HEK293 (cell line): ENCODE measurements at regions not wholly inside any gene's neighbourhood (a gene's known extent, or its start where the extent isn't known, plus 50 kb on each side); places are given as distances from the start of the nearest gene placed in this dataset.

ENCODE experiments used
- CTCF ChIA-PET: fragments of 350-600 bp; formaldehyde crosslinking; extraction: SDS; loops from one replicate; lab custom pipeline; 2021; ENCODE audit warnings: antibody characterized with exemption; lab: Yijun Ruan, JAX
- POLR2A ChIA-PET: fragments of 300-600 bp; formaldehyde crosslinking; extraction: SDS; loops from one replicate; lab custom pipeline; 2020; ENCODE audit warnings: antibody characterized with exemption, inconsistent platforms; lab: Yijun Ruan, JAX
- H3K27ac ChIP-seq: fragments of 200-500 bp; sonication (Bioruptor generic); 2 replicates; pipeline ENCODE4 v1.5.1; 2014; ENCODE audit warnings: low read depth, low read length, control low read depth, inconsistent platforms; ENCODE audit errors: extremely low read depth
- H3K36me3 ChIP-seq, 2 experiments: fragments of 200-500 bp in 1 of 2; sonication (Bioruptor generic) in 1 of 2; 1 replicate in 1 of 2; 2 replicates in 1 of 2; pipeline ENCODE4 v1.5.1; 2014 to 2017; ENCODE audit warnings: inconsistent platforms in 2 of 2, low read length in 2 of 2; ENCODE audit not compliant: control insufficient read depth in 2 of 2, insufficient read depth in 1 of 2
- H3K4me1 ChIP-seq: fragments of 200-500 bp; sonication (Bioruptor generic); 2 replicates; pipeline ENCODE4 v1.5.1; 2014; ENCODE audit warnings: mild to moderate bottlenecking, low read length, inconsistent platforms; ENCODE audit not compliant: control insufficient read depth, insufficient read depth
- H3K4me3 ChIP-seq: 2 replicates; pipeline ENCODE4 v1.5.1; 2011; ENCODE audit warnings: low read depth, mild to moderate bottlenecking, control low read depth, low read length, moderate library complexity
- H3K9me3 ChIP-seq: fragments of 200-500 bp; sonication (Bioruptor generic); 2 replicates; pipeline ENCODE4 v1.5.1; 2014; ENCODE audit warnings: low read depth, low read length, inconsistent platforms; ENCODE audit not compliant: control insufficient read depth, insufficient read depth
- MEIS1 ChIP-seq: sonication (generic); formaldehyde crosslinking; IDR thresholded peaks from 2 replicates; pipeline ENCODE4 v1.8.1; 2022; ENCODE audit warnings: missing genetic modification reagents, mild to moderate bottlenecking, borderline replicate concordance
- PRDM10 ChIP-seq: fragments of 450-650 bp; formaldehyde crosslinking; IDR thresholded peaks from 2 replicates; pipeline ENCODE4 v1.5.1; 2016; ENCODE audit warnings: missing biosample characterization, missing genetic modification characterization
- PRDM6 ChIP-seq: fragments of 450-650 bp; formaldehyde crosslinking; IDR thresholded peaks from 2 replicates; pipeline ENCODE4 v1.5.1; 2017; ENCODE audit warnings: missing biosample characterization, missing genetic modification characterization
- SCRT1 ChIP-seq: fragments of 450-650 bp; formaldehyde crosslinking; IDR thresholded peaks from 2 replicates; pipeline ENCODE4 v1.5.1; 2016; ENCODE audit warnings: missing biosample characterization, missing genetic modification characterization, borderline replicate concordance
- SP7 ChIP-seq: fragments of 450-650 bp; formaldehyde crosslinking; IDR thresholded peaks from 2 replicates; pipeline ENCODE4 v1.5.1; 2016; ENCODE audit warnings: missing biosample characterization, missing genetic modification characterization
- ZBTB11 ChIP-seq: fragments of 450-650 bp; formaldehyde crosslinking; conservative IDR thresholded peaks from 2 replicates; pipeline ENCODE4 v1.5.1; 2016; ENCODE audit warnings: low read depth, missing biosample characterization, missing genetic modification characterization
- ZBTB48 ChIP-seq: fragments of 450-650 bp; formaldehyde crosslinking; IDR thresholded peaks from 2 replicates; pipeline ENCODE4 v1.5.1; 2016; ENCODE audit warnings: missing biosample characterization, missing genetic modification characterization
- ZFP69B ChIP-seq: fragments of 450-650 bp; formaldehyde crosslinking; IDR thresholded peaks from 2 replicates; pipeline ENCODE4 v1.5.1; 2016; ENCODE audit warnings: missing biosample characterization, missing genetic modification characterization
- ZNF140 ChIP-seq: fragments of 450-650 bp; formaldehyde crosslinking; IDR thresholded peaks from 2 replicates; pipeline ENCODE4 v1.5.1; 2016; ENCODE audit warnings: missing biosample characterization, missing genetic modification characterization
- ZNF23 ChIP-seq: fragments of 450-650 bp; formaldehyde crosslinking; IDR thresholded peaks from 2 replicates; pipeline ENCODE4 v1.5.1; 2016; ENCODE audit warnings: missing biosample characterization, missing genetic modification characterization, borderline replicate concordance
- ZNF274 ChIP-seq, 2 experiments: fragments of 200-500 bp in 1 of 2; fragments of 450-650 bp in 1 of 2; sonication (Bioruptor generic) in 1 of 2; formaldehyde crosslinking in 1 of 2; IDR thresholded peaks; 2 replicates each; pipeline versions ENCODE4 v1.5.1 to v1.6.1; 2014 to 2016; ENCODE audit warnings: borderline replicate concordance in 1 of 2, inconsistent platforms in 1 of 2, low read length in 1 of 2, missing biosample characterization in 1 of 2, missing genetic modification characterization in 1 of 2
- ZNF404 ChIP-seq: fragments of 450-650 bp; formaldehyde crosslinking; IDR thresholded peaks from 2 replicates; pipeline ENCODE4 v1.5.1; 2017; ENCODE audit warnings: missing biosample characterization, missing genetic modification characterization
- ZNF521 ChIP-seq: fragments of 450-650 bp; formaldehyde crosslinking; IDR thresholded peaks from 2 replicates; pipeline ENCODE4 v1.5.1; 2017; ENCODE audit warnings: missing biosample characterization, mild to moderate bottlenecking, missing genetic modification characterization
- ZNF529 ChIP-seq: fragments of 450-650 bp; formaldehyde crosslinking; IDR thresholded peaks from 2 replicates; pipeline ENCODE4 v1.5.1; 2017; ENCODE audit warnings: missing genetic modification characterization, missing biosample characterization; ENCODE audit not compliant: insufficient replicate concordance
- ZNF555 ChIP-seq: fragments of 450-650 bp; formaldehyde crosslinking; conservative IDR thresholded peaks from 2 replicates; pipeline ENCODE4 v1.5.1; 2017; ENCODE audit warnings: missing biosample characterization, mild to moderate bottlenecking, missing genetic modification characterization, inconsistent platforms
- ZNF600 ChIP-seq: fragments of 450-650 bp; formaldehyde crosslinking; IDR thresholded peaks from 2 replicates; pipeline ENCODE4 v1.5.1; 2016; ENCODE audit warnings: missing biosample characterization, missing genetic modification characterization
- ZNF768 ChIP-seq: fragments of 450-650 bp; formaldehyde crosslinking; IDR thresholded peaks from 2 replicates; pipeline ENCODE4 v1.5.1; 2018; ENCODE audit warnings: missing biosample characterization, mild to moderate bottlenecking, missing genetic modification characterization
- ZNF843 ChIP-seq: fragments of 450-650 bp; formaldehyde crosslinking; IDR thresholded peaks from 2 replicates; pipeline ENCODE4 v1.5.1; 2016; ENCODE audit warnings: missing biosample characterization, missing genetic modification characterization
- ZSCAN16 ChIP-seq: fragments of 450-650 bp; formaldehyde crosslinking; IDR thresholded peaks from 2 replicates; pipeline ENCODE4 v1.5.1; 2016; ENCODE audit warnings: missing biosample characterization, missing genetic modification characterization
- TF ChIP-seq, protein P1 (sequence below): fragments of 450-650 bp; formaldehyde crosslinking; IDR thresholded peaks from 2 replicates; pipeline ENCODE4 v1.5.1; 2016; ENCODE audit warnings: missing biosample characterization, missing genetic modification characterization
- TF ChIP-seq, protein P2 (sequence below): fragments of 450-650 bp; formaldehyde crosslinking; IDR thresholded peaks from 2 replicates; pipeline ENCODE4 v1.5.1; 2016; ENCODE audit warnings: missing biosample characterization, missing genetic modification characterization
- TF ChIP-seq, protein P3 (sequence below): IDR thresholded peaks from 2 replicates; pipeline ENCODE4 v1.6.1; 2011; ENCODE audit warnings: mild to moderate bottlenecking, low read depth, low read length, borderline replicate concordance

- TF ChIP-seq PRDM10 (no peak), ZNF521 (no peak), SCRT1 (tag by site-specific recombination) (no peak), ZNF404 (tag by site-specific recombination) (no peak), ZBTB11 (tag by site-specific recombination) (no peak), MEIS1 (CRISPR knock-in tag) (no peak), ZNF274 (IDR thresholded peaks at IDR 0.05; ENCODE audit: low read length) (no peak), ZNF274 (tag by site-specific recombination; IDR thresholded peaks at IDR 0.05; ENCODE audit: borderline replicate concordance) (no peak), ZNF600 (tag by site-specific recombination) (no peak), ZFP69B (tag by site-specific recombination) (no peak)
- TF ChIP-seq, protein P1, sequence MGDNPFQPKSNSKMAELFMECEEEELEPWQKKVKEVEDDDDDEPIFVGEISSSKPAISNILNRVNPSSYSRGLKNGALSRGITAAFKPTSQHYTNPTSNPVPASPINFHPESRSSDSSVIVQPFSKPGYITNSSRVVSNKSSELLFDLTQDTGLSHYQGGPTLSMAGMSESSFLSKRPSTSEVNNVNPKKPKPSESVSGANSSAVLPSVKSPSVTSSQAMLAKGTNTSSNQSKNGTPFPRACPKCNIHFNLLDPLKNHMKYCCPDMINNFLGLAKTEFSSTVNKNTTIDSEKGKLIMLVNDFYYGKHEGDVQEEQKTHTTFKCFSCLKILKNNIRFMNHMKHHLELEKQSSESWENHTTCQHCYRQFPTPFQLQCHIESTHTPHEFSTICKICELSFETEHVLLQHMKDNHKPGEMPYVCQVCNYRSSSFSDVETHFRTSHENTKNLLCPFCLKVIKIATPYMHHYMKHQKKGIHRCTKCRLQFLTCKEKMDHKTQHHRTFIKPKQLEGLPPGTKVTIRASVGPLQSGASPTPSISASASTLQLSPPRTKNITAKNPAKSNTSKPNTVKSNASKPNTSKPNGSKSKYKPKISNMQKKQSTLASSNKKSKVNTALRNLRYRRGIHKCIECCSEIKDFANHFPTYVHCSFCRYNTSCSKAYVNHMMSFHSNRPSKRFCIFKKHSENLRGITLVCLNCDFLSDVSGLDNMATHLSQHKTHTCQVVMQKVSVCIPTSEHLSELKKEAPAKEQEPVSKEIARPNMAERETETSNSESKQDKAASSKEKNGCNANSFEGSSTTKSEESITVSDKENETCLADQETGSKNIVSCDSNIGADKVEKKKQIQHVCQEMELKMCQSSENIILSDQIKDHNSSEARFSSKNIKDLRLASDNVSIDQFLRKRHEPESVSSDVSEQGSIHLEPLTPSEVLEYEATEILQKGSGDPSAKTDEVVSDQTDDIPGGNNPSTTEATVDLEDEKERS (tag by site-specific recombination): no peak
- TF ChIP-seq, protein P2, sequence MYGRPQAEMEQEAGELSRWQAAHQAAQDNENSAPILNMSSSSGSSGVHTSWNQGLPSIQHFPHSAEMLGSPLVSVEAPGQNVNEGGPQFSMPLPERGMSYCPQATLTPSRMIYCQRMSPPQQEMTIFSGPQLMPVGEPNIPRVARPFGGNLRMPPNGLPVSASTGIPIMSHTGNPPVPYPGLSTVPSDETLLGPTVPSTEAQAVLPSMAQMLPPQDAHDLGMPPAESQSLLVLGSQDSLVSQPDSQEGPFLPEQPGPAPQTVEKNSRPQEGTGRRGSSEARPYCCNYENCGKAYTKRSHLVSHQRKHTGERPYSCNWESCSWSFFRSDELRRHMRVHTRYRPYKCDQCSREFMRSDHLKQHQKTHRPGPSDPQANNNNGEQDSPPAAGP: no peak
These were observed 777.7 kb downstream of the GBE1 start (continued) for GRCh38 chr3:80983753-80984152.

DNA sequence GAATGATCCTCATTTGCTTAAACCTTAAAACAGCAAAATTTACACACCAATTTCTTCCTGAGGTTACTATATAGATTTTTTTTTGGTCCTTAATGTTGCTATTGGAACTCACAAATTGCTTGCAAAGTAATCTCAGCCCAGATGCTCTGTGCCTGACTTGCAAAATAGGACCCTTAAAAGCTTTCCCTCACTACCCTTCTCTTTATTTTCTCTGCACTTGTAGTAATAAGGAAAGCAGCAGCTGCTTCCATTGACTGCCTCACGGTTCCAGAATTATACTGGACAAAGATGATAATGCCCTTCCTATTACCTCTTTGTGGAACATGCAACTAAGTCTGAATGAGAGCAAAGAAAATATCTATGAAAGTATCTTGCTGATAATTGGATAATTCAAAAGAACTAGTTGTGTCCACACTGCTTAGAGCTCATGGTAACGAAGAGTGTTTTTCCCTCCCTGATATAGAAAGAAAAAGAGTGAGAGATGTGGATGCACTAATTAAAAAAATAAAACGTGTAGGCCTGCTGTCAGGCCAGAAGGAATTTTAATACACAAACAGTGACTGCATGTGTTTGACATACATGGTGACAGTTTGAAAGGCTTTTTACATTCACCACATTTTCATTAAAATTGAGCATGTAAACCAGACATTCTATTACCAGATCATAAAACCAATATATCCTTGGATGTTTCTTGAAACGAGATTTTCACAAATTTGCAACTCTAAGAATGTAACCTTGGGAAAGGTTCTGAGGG is 783.1 kb downstream of the GBE1 start:
- ChIA-PET POLR2A (no interaction called here), CTCF (no interaction called here)
- no peaks in the 10 kb centered on the region for H3K9me3 ChIP-seq
- H3K4me1 ChIP-seq: no peaks in the 10 kb centered on the region
- H3K4me3 ChIP-seq: no peak overlapping the region
- no peaks in the 10 kb centered on the region for H3K36me3 ChIP-seq
- H3K27ac ChIP-seq: no peak overlapping the region
- no peak for TF ChIP-seq SP7 (tag by site-specific recombination)
- no peak for TF ChIP-seq ZNF140 (tag by site-specific recombination)
- TF ChIP-seq ZNF529 (tag by site-specific recombination): no peak
- no peak for TF ChIP-seq ZSCAN16 (tag by site-specific recombination)
- no peak for TF ChIP-seq PRDM6 (tag by site-specific recombination)
- no peak for TF ChIP-seq ZNF555
- TF ChIP-seq, protein P3, sequence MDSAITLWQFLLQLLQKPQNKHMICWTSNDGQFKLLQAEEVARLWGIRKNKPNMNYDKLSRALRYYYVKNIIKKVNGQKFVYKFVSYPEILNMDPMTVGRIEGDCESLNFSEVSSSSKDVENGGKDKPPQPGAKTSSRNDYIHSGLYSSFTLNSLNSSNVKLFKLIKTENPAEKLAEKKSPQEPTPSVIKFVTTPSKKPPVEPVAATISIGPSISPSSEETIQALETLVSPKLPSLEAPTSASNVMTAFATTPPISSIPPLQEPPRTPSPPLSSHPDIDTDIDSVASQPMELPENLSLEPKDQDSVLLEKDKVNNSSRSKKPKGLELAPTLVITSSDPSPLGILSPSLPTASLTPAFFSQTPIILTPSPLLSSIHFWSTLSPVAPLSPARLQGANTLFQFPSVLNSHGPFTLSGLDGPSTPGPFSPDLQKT: no peak
- TF ChIP-seq ZNF843: no peak
- TF ChIP-seq ZNF768 (tag by site-specific recombination): no peak
- TF ChIP-seq ZNF23 (tag by site-specific recombination): no peak
- TF ChIP-seq ZBTB48: no peak
